ENCODE measurements at regions not wholly inside any gene's neighbourhood (a gene's known extent, or its start where the extent isn't known, plus 50 kb on each side); places are given as distances from the start of the nearest gene placed in this dataset.

GRCh38 chr16:51243936-51244436 lies 92.9 kb upstream of the SALL1 start:
- no peak for DNase-seq
- H3K27me3 ChIP-seq (ENCODE audit: control insufficient read depth in 3 of 3, insufficient read depth in 3 of 3, low read length in 2 of 3): peaks cover 0 to 41% (median 14%) of the 10 kb centered on the region in 3 donors
- H3K27ac ChIP-seq (ENCODE audit: low read depth in 1 of 2, low read length in 1 of 2): no peak overlapping the region
- WGBS, 2 donors: 21 to 22% methylated on average over 10 of the region's 10 CpGs
- no peaks in the 10 kb centered on the region for H3K36me3 ChIP-seq (ENCODE audit: control insufficient read depth in 4 of 4, insufficient read depth in 4 of 4, low read length in 4 of 4)
- H3K4me1 ChIP-seq (ENCODE audit: control insufficient read depth in 5 of 5, insufficient read depth in 5 of 5, low read length in 5 of 5): peaks cover 0 to 6% (median 0%) of the 10 kb centered on the region in 5 donors
- H3K9me3 ChIP-seq (ENCODE audit: control insufficient read depth in 4 of 4, insufficient read depth in 3 of 4, low read length in 3 of 4): peaks cover 0 to 2% (median 0%) of the 10 kb centered on the region in 4 donors
- TF ChIP-seq, protein P1, sequence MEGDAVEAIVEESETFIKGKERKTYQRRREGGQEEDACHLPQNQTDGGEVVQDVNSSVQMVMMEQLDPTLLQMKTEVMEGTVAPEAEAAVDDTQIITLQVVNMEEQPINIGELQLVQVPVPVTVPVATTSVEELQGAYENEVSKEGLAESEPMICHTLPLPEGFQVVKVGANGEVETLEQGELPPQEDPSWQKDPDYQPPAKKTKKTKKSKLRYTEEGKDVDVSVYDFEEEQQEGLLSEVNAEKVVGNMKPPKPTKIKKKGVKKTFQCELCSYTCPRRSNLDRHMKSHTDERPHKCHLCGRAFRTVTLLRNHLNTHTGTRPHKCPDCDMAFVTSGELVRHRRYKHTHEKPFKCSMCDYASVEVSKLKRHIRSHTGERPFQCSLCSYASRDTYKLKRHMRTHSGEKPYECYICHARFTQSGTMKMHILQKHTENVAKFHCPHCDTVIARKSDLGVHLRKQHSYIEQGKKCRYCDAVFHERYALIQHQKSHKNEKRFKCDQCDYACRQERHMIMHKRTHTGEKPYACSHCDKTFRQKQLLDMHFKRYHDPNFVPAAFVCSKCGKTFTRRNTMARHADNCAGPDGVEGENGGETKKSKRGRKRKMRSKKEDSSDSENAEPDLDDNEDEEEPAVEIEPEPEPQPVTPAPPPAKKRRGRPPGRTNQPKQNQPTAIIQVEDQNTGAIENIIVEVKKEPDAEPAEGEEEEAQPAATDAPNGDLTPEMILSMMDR (IDR thresholded peaks at IDR 0.05; ENCODE audit: control extremely low read depth, extremely low read depth): no peak
- ATAC-seq (ENCODE audit: insufficient read depth, low FRiP score): peak; percentile 49
- no peak overlapping the region for H3K4me3 ChIP-seq
- H3K9ac ChIP-seq (ENCODE audit: insufficient read depth in 1 of 2, low read length in 2 of 2): no peak overlapping the region

- peaks cover 0 to 44% (median 14%) of the 10 kb centered on the region in 3 donors for H3K27me3 ChIP-seq (ENCODE audit: control insufficient read depth in 3 of 3, insufficient read depth in 3 of 3, low read length in 2 of 3)
- TF ChIP-seq, protein P1 (IDR thresholded peaks at IDR 0.05; ENCODE audit: control extremely low read depth, extremely low read depth): no peak
- H3K27ac ChIP-seq (ENCODE audit: low read depth in 1 of 2, low read length in 1 of 2): no peak overlapping the region
- H3K9ac ChIP-seq (ENCODE audit: insufficient read depth in 1 of 2, low read length in 2 of 2): no peak overlapping the region
- ATAC-seq (ENCODE audit: insufficient read depth, low FRiP score) (no peak), DNase-seq (no peak)
- peaks cover 0 to 6% (median 1%) of the 10 kb centered on the region in 5 donors for H3K4me1 ChIP-seq (ENCODE audit: control insufficient read depth in 5 of 5, insufficient read depth in 5 of 5, low read length in 5 of 5)
- peaks cover 0 to 5% (median 0%) of the 10 kb centered on the region in 4 donors for H3K9me3 ChIP-seq (ENCODE audit: control insufficient read depth in 4 of 4, insufficient read depth in 3 of 4, low read length in 3 of 4)
- no peak overlapping the region for H3K4me3 ChIP-seq
- 82 to 86% methylated on average over 3 of the region's 3 CpGs for WGBS, 2 donors
- H3K36me3 ChIP-seq (ENCODE audit: control insufficient read depth in 4 of 4, insufficient read depth in 4 of 4, low read length in 4 of 4): no peaks in the 10 kb centered on the region
Measured at GRCh38 chr16:51242296-51242994, 91.4 kb upstream of the SALL1 start.

- H3K27ac ChIP-seq (ENCODE audit: low read depth in 1 of 2, low read length in 1 of 2): no peak overlapping the region
- H3K4me3 ChIP-seq: no peak overlapping the region
- H3K27me3 ChIP-seq (ENCODE audit: control insufficient read depth in 3 of 3, insufficient read depth in 3 of 3, low read length in 2 of 3): peaks cover 0 to 35% (median 2%) of the 10 kb centered on the region in 3 donors
- peaks cover 0 to 5% (median 0%) of the 10 kb centered on the region in 5 donors for H3K4me1 ChIP-seq (ENCODE audit: control insufficient read depth in 5 of 5, insufficient read depth in 5 of 5, low read length in 5 of 5)
- ATAC-seq (ENCODE audit: insufficient read depth, low FRiP score) (no peak), DNase-seq (no peak)
- H3K9ac ChIP-seq (ENCODE audit: insufficient read depth in 1 of 2, low read length in 2 of 2): no peak overlapping the region
- TF ChIP-seq, protein P1 (IDR thresholded peaks at IDR 0.05; ENCODE audit: control extremely low read depth, extremely low read depth): no peak
- peaks cover 0 to 5% (median 0%) of the 10 kb centered on the region in 4 donors for H3K9me3 ChIP-seq (ENCODE audit: control insufficient read depth in 4 of 4, insufficient read depth in 3 of 4, low read length in 3 of 4)
- H3K36me3 ChIP-seq (ENCODE audit: control insufficient read depth in 4 of 4, insufficient read depth in 4 of 4, low read length in 4 of 4): no peaks in the 10 kb centered on the region
- WGBS, 2 donors: 88 to 89% methylated on average over 2 of the region's 2 CpGs
Measured at GRCh38 chr16:51239196-51239595, 88.1 kb upstream of the SALL1 start.

Data from lung (tissue), 11 donors.